GM19455 (cell line): ENCODE measurements at regions not wholly inside any gene's neighbourhood (a gene's known extent, or its start where the extent isn't known, plus 50 kb on each side); places are given as distances from the start of the nearest gene placed in this dataset.
"Not testable (repeated sequence)": the region's sequence is repeated elsewhere in the genome, so short reads cannot be mapped to it uniquely, and the experiment has no call there.

Source experiments
- ATAC-seq: cut with Tn5 transposase; IDR thresholded peaks from one replicate; pipeline ENCODE4 v1.9.1; 2021; ENCODE audit not compliant: unreplicated experiment

- ATAC-seq = no peak
Measured at GRCh38 chr4:28241021-28241420, 1380.4 kb downstream of the STIM2 start.

GRCh38 chr4:28247805-28248204 is 1387.2 kb downstream of the STIM2 start:
- ATAC-seq = no peak

GRCh38 chr4:28248269-28248668 is 1387.6 kb downstream of the STIM2 start:
- ATAC-seq = no peak

GRCh38 chr4:28250646-28251045 is 1390.0 kb downstream of the STIM2 start:
- no peak for ATAC-seq

GRCh38 chr4:28251831-28252230 is 1391.2 kb downstream of the STIM2 start:
- no peak for ATAC-seq

GRCh38 chr4:28254003-28254402 is 1393.4 kb downstream of the STIM2 start:
- ATAC-seq = no peak

GRCh38 chr4:28256295-28256694 is 1395.7 kb downstream of the STIM2 start:
- ATAC-seq = no peak

- no peak for ATAC-seq
Measured at GRCh38 chr4:28259951-28260350, 1399.3 kb downstream of the STIM2 start.

GRCh38 chr4:28267166-28267565 is 1406.5 kb downstream of the STIM2 start:
- ATAC-seq = no peak

GRCh38 chr4:28269426-28269825 is 1408.8 kb downstream of the STIM2 start:
- no peak for ATAC-seq

- ATAC-seq = no peak
Measured at GRCh38 chr4:28277931-28278330, 1417.3 kb downstream of the STIM2 start.

GRCh38 chr4:28278676-28279075 is 1418.0 kb downstream of the STIM2 start:
- no peak for ATAC-seq

- ATAC-seq = no peak
Measured at GRCh38 chr4:28279249-28279648, 1418.6 kb downstream of the STIM2 start.

GRCh38 chr4:28286266-28286665 is 1425.6 kb downstream of the STIM2 start:
- not testable (repeated sequence) for ATAC-seq

GRCh38 chr4:28287831-28288233 is 1427.2 kb downstream of the STIM2 start:
- no peak for ATAC-seq

- ATAC-seq = no peak
Measured at GRCh38 chr4:28296239-28296638, 1435.6 kb downstream of the STIM2 start.

- ATAC-seq = no peak
Measured at GRCh38 chr4:28310926-28311325, 1450.3 kb downstream of the STIM2 start.

GRCh38 chr4:28312497-28312896 is 1451.9 kb downstream of the STIM2 start:
- ATAC-seq = not testable (repeated sequence)

- no peak for ATAC-seq
Measured at GRCh38 chr4:28313729-28314713, 1453.4 kb downstream of the STIM2 start.

GRCh38 chr4:28317221-28317620 is 1456.6 kb downstream of the STIM2 start:
- no peak for ATAC-seq

GRCh38 chr4:28334249-28334648 is 1473.6 kb downstream of the STIM2 start:
- no peak for ATAC-seq

GRCh38 chr4:28341784-28342183 is 1481.1 kb downstream of the STIM2 start:
- no peak for ATAC-seq

- ATAC-seq = no peak
Measured at GRCh38 chr4:28350485-28350884, 1489.8 kb downstream of the STIM2 start.
